ENCODE measurements at regions not wholly inside any gene's neighbourhood (a gene's known extent, or its start where the extent isn't known, plus 50 kb on each side); places are given as distances from the start of the nearest gene placed in this dataset.

- TF ChIP-seq CTCF (IDR thresholded peaks at IDR 0.05; ENCODE audit: insufficient read depth, low read depth, low read length, missing control alignments) = no peak
- DNase-seq (ENCODE audit: low read depth) = no peak
Measured at GRCh38 chr19:30116984-30117555, 175.0 kb downstream of the URI1 start.

GRCh38 chr19:30117636-30118145 is 175.7 kb downstream of the URI1 start:
- H3K4me3 ChIP-seq (ENCODE audit: low read depth, low read length) = no peak overlapping the region
- TF ChIP-seq CTCF (IDR thresholded peaks at IDR 0.05; ENCODE audit: insufficient read depth, low read depth, low read length, missing control alignments) = no peak
- DNase-seq (ENCODE audit: low read depth) = no peak

More at GRCh38 chr19:30116984-30117555, 175.0 kb downstream of the URI1 start:
- no peak overlapping the region for H3K4me3 ChIP-seq (ENCODE audit: low read depth, low read length)

- no peak for DNase-seq (ENCODE audit: low read depth)
- no peak overlapping the region for H3K4me3 ChIP-seq (ENCODE audit: low read depth, low read length)
- no peak for TF ChIP-seq CTCF (IDR thresholded peaks at IDR 0.05; ENCODE audit: insufficient read depth, low read depth, low read length, missing control alignments)
Measured at GRCh38 chr19:30118221-30118620, 176.2 kb downstream of the URI1 start.

- H3K4me3 ChIP-seq (ENCODE audit: low read depth, low read length) = no peak overlapping the region
- no peak for DNase-seq (ENCODE audit: low read depth)
- TF ChIP-seq CTCF (IDR thresholded peaks at IDR 0.05; ENCODE audit: insufficient read depth, low read depth, low read length, missing control alignments) = no peak
Measured at GRCh38 chr19:30118760-30119159, 176.7 kb downstream of the URI1 start.

GRCh38 chr19:30119180-30119908 is 177.3 kb downstream of the URI1 start:
- no peak for TF ChIP-seq CTCF (IDR thresholded peaks at IDR 0.05; ENCODE audit: insufficient read depth, low read depth, low read length, missing control alignments)
- H3K4me3 ChIP-seq (ENCODE audit: low read depth, low read length) = no peak overlapping the region
- no peak for DNase-seq (ENCODE audit: low read depth)

- TF ChIP-seq CTCF (IDR thresholded peaks at IDR 0.05; ENCODE audit: insufficient read depth, low read depth, low read length, missing control alignments) = no peak
- no peak for DNase-seq (ENCODE audit: low read depth)
- H3K4me3 ChIP-seq (ENCODE audit: low read depth, low read length) = no peak overlapping the region
Measured at GRCh38 chr19:30120860-30121484, 178.9 kb downstream of the URI1 start.
